Breast epithelium (tissue), 4 donors: ENCODE measurements at regions not wholly inside any gene's neighbourhood (a gene's known extent, or its start where the extent isn't known, plus 50 kb on each side); places are given as distances from the start of the nearest gene placed in this dataset.
A peak's percentile ranks its signal among the peaks of the same experiment; 100 is the strongest.

Experiments
- DNase-seq, 2 donors: peaks; one replicate each; pipeline ENCODE4 v3.0.0-alpha.2; 2019; ENCODE audit warnings: low spot score in 2 of 2
- H3K27ac ChIP-seq, 2 donors: fragments of 200-600 bp; sonication (generic) in 1 of 2; one replicate each; pipeline ENCODE4 v1.5.1; 2016 to 2019; ENCODE audit warnings: mild to moderate bottlenecking in 1 of 2
- H3K27me3 ChIP-seq, 2 donors: fragments of 200-600 bp; sonication (generic) in 1 of 2; one replicate each; pipeline versions ENCODE4 v1.5.1 to v1.6.0; 2017 to 2019; ENCODE audit warnings: control low read depth in 1 of 2, mild to moderate bottlenecking in 1 of 2
- H3K36me3 ChIP-seq: fragments of 200-600 bp; one replicate; pipeline ENCODE4 v1.5.1; 2019
- H3K4me1 ChIP-seq, 2 donors: fragments of 200-600 bp; sonication (generic); one replicate each; pipeline ENCODE4 v1.5.1; 2016 to 2019; ENCODE audit warnings: control low read depth in 1 of 2
- H3K4me3 ChIP-seq, 3 donors: fragments of 200-600 bp; sonication (generic); 1 replicate in 2 of 3; 2 replicates in 1 of 3; pipeline ENCODE4 v1.5.1; 2016 to 2019; ENCODE audit warnings: mild to moderate bottlenecking in 3 of 3, moderate library complexity in 2 of 3
- H3K9me3 ChIP-seq, 2 donors: fragments of 200-600 bp; sonication (generic) in 1 of 2; one replicate each; pipeline ENCODE4 v1.5.1; 2016 to 2019; ENCODE audit warnings: control low read depth in 1 of 2
- POLR2A ChIP-seq: fragments of 450-650 bp; IDR thresholded peaks from one replicate; pipeline ENCODE4 v1.6.1; 2016; ENCODE audit warnings: antibody characterized with exemption, mild to moderate bottlenecking, moderate library complexity
- POLR2AphosphoS5 ChIP-seq, 3 donors: sonication (generic); formaldehyde crosslinking; IDR thresholded peaks; one replicate each; pipeline ENCODE4 v1.6.1; 2017; ENCODE audit warnings: antibody characterized with exemption in 3 of 3
- intact Hi-C: fragments of 100-400 bp; cut with DNase I; formaldehyde crosslinking; loops from one replicate; pipeline ENCODE4 v1.15.1; 2023; ENCODE audit warnings: low total_unique reads
- TF ChIP-seq, protein P1 (sequence below), 3 donors: fragments of 450-650 bp; IDR thresholded peaks; one replicate each; pipeline ENCODE4 v1.5.1; 2016 to 2017; ENCODE audit warnings: antibody characterized with exemption in 3 of 3, mild to moderate bottlenecking in 3 of 3, moderate library complexity in 3 of 3

DNA sequence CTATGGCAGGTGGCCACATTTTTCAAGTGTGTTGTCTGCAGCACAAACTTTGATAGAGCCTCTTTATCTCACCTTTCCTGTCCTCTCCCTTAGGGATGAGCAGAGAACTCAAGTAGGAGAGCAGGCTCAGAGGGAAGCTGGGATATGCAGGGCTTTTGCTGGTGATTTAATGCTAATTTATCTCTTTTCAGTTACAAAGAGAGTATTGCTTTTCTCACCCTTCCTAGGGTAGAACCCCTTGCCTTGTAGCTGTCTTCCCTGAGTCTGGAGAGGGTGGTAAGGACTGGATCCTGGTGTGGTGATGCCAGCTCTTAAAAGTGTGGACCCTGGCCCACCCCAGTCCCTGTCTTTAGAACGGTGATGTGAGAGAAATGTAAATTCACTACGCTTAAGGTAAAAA, 1061.4 kb downstream of the TYW1 start:
- H3K36me3 ChIP-seq = no peaks in the 10 kb centered on the region
- no peak overlapping the region for H3K4me3 ChIP-seq
- intact Hi-C loops = no loop called here
- TF ChIP-seq POLR2A (no peak), POLR2AphosphoS5 (IDR thresholded peaks at IDR 0.05) (no peak)
- TF ChIP-seq, protein P1, sequence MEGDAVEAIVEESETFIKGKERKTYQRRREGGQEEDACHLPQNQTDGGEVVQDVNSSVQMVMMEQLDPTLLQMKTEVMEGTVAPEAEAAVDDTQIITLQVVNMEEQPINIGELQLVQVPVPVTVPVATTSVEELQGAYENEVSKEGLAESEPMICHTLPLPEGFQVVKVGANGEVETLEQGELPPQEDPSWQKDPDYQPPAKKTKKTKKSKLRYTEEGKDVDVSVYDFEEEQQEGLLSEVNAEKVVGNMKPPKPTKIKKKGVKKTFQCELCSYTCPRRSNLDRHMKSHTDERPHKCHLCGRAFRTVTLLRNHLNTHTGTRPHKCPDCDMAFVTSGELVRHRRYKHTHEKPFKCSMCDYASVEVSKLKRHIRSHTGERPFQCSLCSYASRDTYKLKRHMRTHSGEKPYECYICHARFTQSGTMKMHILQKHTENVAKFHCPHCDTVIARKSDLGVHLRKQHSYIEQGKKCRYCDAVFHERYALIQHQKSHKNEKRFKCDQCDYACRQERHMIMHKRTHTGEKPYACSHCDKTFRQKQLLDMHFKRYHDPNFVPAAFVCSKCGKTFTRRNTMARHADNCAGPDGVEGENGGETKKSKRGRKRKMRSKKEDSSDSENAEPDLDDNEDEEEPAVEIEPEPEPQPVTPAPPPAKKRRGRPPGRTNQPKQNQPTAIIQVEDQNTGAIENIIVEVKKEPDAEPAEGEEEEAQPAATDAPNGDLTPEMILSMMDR (IDR thresholded peaks at IDR 0.05) = no peak
- no peak overlapping the region for H3K27ac ChIP-seq
- H3K9me3 ChIP-seq = no peaks in the 10 kb centered on the region
- DNase-seq = no peak
- H3K4me1 ChIP-seq = no peaks in the 10 kb centered on the region
- H3K27me3 ChIP-seq = no peaks in the 10 kb centered on the region

DNA sequence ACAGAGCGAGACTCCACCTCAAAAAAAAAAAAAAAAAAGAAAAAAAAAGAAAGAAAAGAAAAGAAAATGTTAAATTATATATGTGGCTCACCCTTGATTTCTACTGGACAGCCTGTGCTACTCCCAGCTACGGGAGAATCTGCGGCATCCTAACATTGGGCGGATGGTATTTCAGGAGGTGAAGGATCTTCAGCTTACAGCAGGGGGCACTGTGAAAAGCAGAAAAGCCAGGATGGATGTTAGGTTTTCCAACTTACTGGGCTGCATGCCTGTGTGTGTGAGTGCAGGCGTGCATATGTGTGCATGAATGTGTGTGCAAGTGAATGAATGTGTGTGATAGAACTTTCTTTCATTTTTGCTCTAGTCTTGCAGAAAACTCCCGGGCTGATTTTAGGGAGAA, 1066.5 kb downstream of the TYW1 start:
- Histone ChIP-seq H3K4me3 (no peak overlapping the region), H3K4me1 (no peaks in the 10 kb centered on the region), H3K27me3 (no peaks in the 10 kb centered on the region), H3K36me3 (no peaks in the 10 kb centered on the region), H3K9me3 (no peaks in the 10 kb centered on the region), H3K27ac (no peak overlapping the region)
- TF ChIP-seq POLR2A = no peak
- no peak for TF ChIP-seq POLR2AphosphoS5 (IDR thresholded peaks at IDR 0.05)
- TF ChIP-seq, protein P1 (IDR thresholded peaks at IDR 0.05) = peak in 1 of 3 donors; percentile 29
- intact Hi-C loops = no loop called here
- DNase-seq = no peak

DNA sequence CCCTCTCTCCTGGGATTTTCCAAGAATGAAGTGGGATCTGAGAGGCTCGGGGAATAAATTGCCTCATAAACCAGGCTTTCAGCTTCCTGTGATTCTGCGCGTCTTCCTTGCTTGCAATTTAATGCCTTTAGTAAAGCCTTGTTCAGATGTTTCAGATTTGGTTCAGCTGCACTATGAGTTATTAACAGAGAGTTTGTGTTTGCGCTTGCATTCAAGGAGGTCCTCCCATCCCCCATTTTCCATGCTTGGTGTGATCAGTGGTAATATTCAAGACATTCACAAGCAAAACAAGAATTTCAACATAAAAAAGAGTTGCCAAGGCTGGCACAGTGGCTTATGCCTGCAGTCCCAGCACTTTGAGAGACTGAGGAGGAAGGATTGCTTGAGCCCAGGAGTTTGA, 1068.9 kb downstream of the TYW1 start:
- intact Hi-C loops = no loop called here
- no peak for DNase-seq

DNA sequence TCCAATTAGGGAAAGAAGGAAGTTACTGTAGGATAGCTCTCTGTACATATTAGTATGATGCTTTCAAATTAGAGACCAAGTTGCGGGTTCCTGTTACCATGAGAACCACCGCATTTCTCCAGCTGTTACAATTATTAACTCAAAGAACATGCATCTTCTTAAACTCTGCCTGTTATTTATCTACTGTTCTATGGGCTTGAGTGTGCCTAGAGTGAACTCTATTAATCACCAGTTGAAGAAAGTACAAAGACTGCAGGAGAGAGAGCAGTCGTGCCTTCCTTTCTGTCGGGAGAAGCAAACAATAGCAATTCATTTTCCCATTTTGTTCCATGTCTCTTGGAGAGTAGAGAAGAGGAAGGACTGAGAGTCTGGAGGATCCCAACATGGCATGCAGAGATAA, 1071.2 kb downstream of the TYW1 start:
- Histone ChIP-seq H3K36me3 (no peaks in the 10 kb centered on the region), H3K4me1 (no peaks in the 10 kb centered on the region), H3K27me3 (no peaks in the 10 kb centered on the region), H3K27ac (no peak overlapping the region), H3K4me3 (no peak overlapping the region), H3K9me3 (no peaks in the 10 kb centered on the region)
- no peak for TF ChIP-seq POLR2AphosphoS5 (IDR thresholded peaks at IDR 0.05)
- TF ChIP-seq, protein P1 (IDR thresholded peaks at IDR 0.05) = no peak
- TF ChIP-seq POLR2A = no peak
- no peak for DNase-seq
- intact Hi-C loops = no loop called here

More for the DNA sequence above, 1068.9 kb downstream of the TYW1 start:
- Histone ChIP-seq H3K27me3 (no peaks in the 10 kb centered on the region), H3K27ac (no peak overlapping the region), H3K9me3 (no peaks in the 10 kb centered on the region), H3K36me3 (no peaks in the 10 kb centered on the region), H3K4me1 (no peaks in the 10 kb centered on the region), H3K4me3 (no peak overlapping the region)
- no peak for TF ChIP-seq POLR2A
- no peak for TF ChIP-seq POLR2AphosphoS5 (IDR thresholded peaks at IDR 0.05)
- TF ChIP-seq, protein P1 (IDR thresholded peaks at IDR 0.05) = no peak

DNA sequence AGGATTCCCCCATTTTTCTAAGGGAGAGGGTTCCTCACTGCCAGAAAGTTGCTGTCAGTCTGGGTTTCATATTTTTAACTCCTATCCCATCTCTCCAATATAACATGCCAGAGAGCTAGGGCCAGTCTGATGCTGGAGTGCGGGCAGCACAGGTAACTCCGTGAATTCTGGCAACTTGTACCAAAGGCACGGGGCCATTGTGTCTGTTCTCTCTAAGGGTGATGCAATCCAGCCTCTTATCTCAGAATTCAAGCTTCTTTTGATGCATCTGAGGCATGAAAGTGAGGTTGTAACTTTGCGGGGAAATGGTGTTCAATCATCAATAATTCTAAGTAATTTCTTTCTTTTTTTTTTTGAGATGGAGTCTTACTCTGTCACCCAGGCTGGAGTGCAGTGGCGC, 1074.4 kb downstream of the TYW1 start:
- TF ChIP-seq, protein P1 (IDR thresholded peaks at IDR 0.05) = no peak
- no peak for TF ChIP-seq POLR2A
- no peak for TF ChIP-seq POLR2AphosphoS5 (IDR thresholded peaks at IDR 0.05)
- no peak overlapping the region for H3K4me3 ChIP-seq
- no peaks in the 10 kb centered on the region for H3K9me3 ChIP-seq
- no peaks in the 10 kb centered on the region for H3K27me3 ChIP-seq
- no peaks in the 10 kb centered on the region for H3K4me1 ChIP-seq
- DNase-seq = no peak
- H3K27ac ChIP-seq = no peak overlapping the region
- intact Hi-C loops = no loop called here
- H3K36me3 ChIP-seq = no peaks in the 10 kb centered on the region
